Loucy (cell line): ENCODE measurements at regions not wholly inside any gene's neighbourhood (a gene's known extent, or its start where the extent isn't known, plus 50 kb on each side); places are given as distances from the start of the nearest gene placed in this dataset.

ENCODE experiments used
- H2AFZ ChIP-seq: fragments of 200-600 bp; sonication (generic); 2 replicates; pipeline ENCODE4 v1.6.0; 2016; ENCODE audit warnings: antibody characterized with exemption, mild to moderate bottlenecking, low read length, moderate library complexity
- H3F3A ChIP-seq: fragments of 200-600 bp; 2 replicates; pipeline ENCODE4 v1.6.0; 2016; ENCODE audit warnings: antibody characterized with exemption, low read depth, mild to moderate bottlenecking
- H3K27me3 ChIP-seq: fragments of 200-600 bp; sonication (generic); 2 replicates; pipeline ENCODE4 v1.6.1; 2014; ENCODE audit warnings: low read length, mild to moderate bottlenecking; ENCODE audit not compliant: insufficient read depth, poor library complexity, severe bottlenecking
- H3K36me3 ChIP-seq: fragments of 200-600 bp; sonication (generic); 2 replicates; pipeline ENCODE4 v1.6.1; 2016; ENCODE audit warnings: low read length; ENCODE audit not compliant: insufficient read depth
- H3K4me1 ChIP-seq: fragments of 200-600 bp; sonication (generic); 2 replicates; pipeline ENCODE4 v1.5.1; 2014; ENCODE audit warnings: low read length, mild to moderate bottlenecking; ENCODE audit not compliant: insufficient read depth, poor library complexity, severe bottlenecking
- H3K4me2 ChIP-seq: fragments of 200-600 bp; sonication (generic); 2 replicates; pipeline ENCODE4 v1.6.0; 2014; ENCODE audit warnings: antibody characterized with exemption, low read length, low read depth, mild to moderate bottlenecking; ENCODE audit not compliant: poor library complexity, severe bottlenecking
- H3K4me3 ChIP-seq: fragments of 200-600 bp; sonication (generic); 2 replicates; pipeline ENCODE4 v1.5.1; 2014; ENCODE audit warnings: low read length, mild to moderate bottlenecking, mixed read lengths; ENCODE audit not compliant: poor library complexity, severe bottlenecking
- H3K79me2 ChIP-seq: fragments of 200-600 bp; sonication (generic); 2 replicates; pipeline ENCODE4 v1.6.1; 2014; ENCODE audit warnings: low read length; ENCODE audit not compliant: insufficient read depth
- H3K9ac ChIP-seq: fragments of 200-600 bp; sonication (generic); 2 replicates; pipeline ENCODE4 v1.6.0; 2014; ENCODE audit warnings: mild to moderate bottlenecking, low read depth, low read length, moderate library complexity; ENCODE audit not compliant: poor library complexity, severe bottlenecking
- H3K9me2 ChIP-seq: fragments of 200-600 bp; sonication (generic); replicated peaks from 2 replicates; pipeline ENCODE4 v1.6.1; 2016; ENCODE audit warnings: low read depth, low read length, mixed read lengths
- H3K9me3 ChIP-seq: fragments of 200-600 bp; sonication (generic); 2 replicates; pipeline ENCODE4 v1.6.1; 2014; ENCODE audit warnings: mild to moderate bottlenecking, antibody characterized with exemption, low read length, low read depth; ENCODE audit not compliant: insufficient read depth
- H4K20me1 ChIP-seq: fragments of 200-600 bp; sonication (generic); 2 replicates; pipeline ENCODE4 v1.6.0; 2014; ENCODE audit warnings: antibody characterized with exemption, low read length, mild to moderate bottlenecking; ENCODE audit not compliant: insufficient read depth, poor library complexity, severe bottlenecking
- EZH2phosphoT487 ChIP-seq: fragments of 200-600 bp; IDR thresholded peaks from 2 replicates; pipeline ENCODE4 v1.6.1; 2018; ENCODE audit warnings: antibody characterized with exemption, mild to moderate bottlenecking, moderate library complexity, borderline replicate concordance
- TF ChIP-seq, protein P1 (sequence below): fragments of 200-600 bp; sonication (generic); conservative IDR thresholded peaks from 2 replicates; pipeline ENCODE4 v1.5.1; 2014; ENCODE audit warnings: mild to moderate bottlenecking, antibody characterized with exemption, low read length

DNA sequence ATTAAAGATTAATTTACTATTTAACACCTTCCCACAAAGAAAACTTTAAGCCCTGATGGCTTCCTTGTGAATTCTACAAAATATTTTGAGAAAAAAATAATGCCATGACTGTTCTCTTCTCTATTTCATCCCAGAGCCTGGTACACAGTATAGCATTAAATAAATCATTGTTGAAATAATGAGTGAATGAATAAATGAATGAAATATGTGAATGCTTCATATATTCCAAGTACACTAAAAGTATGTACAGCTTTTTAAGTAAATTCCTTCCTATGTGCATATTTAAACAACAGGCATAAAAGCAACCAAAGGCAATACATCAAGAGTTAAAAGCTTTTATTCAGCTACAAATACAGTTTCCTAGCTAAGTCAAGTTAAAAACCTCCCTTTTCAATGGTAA lies 144.9 kb upstream of the CCDC196 start:
- no peaks in the 10 kb centered on the region for H3K9me3 ChIP-seq
- no peak overlapping the region for H2AFZ ChIP-seq
- H3F3A ChIP-seq = no peaks in the 10 kb centered on the region
- no peak overlapping the region for H3K4me2 ChIP-seq
- no peak overlapping the region for H3K4me3 ChIP-seq
- no peaks in the 10 kb centered on the region for H3K36me3 ChIP-seq
- H4K20me1 ChIP-seq = no peaks in the 10 kb centered on the region
- no peak for TF ChIP-seq EZH2phosphoT487
- TF ChIP-seq, protein P1, sequence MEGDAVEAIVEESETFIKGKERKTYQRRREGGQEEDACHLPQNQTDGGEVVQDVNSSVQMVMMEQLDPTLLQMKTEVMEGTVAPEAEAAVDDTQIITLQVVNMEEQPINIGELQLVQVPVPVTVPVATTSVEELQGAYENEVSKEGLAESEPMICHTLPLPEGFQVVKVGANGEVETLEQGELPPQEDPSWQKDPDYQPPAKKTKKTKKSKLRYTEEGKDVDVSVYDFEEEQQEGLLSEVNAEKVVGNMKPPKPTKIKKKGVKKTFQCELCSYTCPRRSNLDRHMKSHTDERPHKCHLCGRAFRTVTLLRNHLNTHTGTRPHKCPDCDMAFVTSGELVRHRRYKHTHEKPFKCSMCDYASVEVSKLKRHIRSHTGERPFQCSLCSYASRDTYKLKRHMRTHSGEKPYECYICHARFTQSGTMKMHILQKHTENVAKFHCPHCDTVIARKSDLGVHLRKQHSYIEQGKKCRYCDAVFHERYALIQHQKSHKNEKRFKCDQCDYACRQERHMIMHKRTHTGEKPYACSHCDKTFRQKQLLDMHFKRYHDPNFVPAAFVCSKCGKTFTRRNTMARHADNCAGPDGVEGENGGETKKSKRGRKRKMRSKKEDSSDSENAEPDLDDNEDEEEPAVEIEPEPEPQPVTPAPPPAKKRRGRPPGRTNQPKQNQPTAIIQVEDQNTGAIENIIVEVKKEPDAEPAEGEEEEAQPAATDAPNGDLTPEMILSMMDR = no peak
- no peaks in the 10 kb centered on the region for H3K4me1 ChIP-seq
- H3K79me2 ChIP-seq = no peaks in the 10 kb centered on the region
- no peaks in the 10 kb centered on the region for H3K9me2 ChIP-seq
- no peak overlapping the region for H3K9ac ChIP-seq
- no peaks in the 10 kb centered on the region for H3K27me3 ChIP-seq

DNA sequence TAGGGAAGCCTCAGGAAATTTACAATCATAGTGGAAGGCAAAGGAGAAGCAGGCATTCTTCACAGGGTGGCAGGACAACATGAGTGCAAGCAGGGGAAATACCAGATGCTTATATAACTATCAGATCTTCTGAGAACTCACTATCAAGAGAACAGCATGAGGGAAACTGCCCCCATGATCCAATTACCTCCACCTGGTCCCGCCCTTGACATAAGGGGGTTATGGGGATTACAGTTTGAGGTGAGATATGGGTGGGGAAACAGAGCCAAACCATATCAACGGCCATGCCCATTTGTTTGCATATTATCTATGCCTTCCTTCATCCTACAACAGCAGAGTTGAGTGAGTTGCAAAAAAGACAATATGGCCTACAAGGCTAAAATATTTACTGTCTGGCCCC lies 140.2 kb upstream of the CCDC196 start:
- H3K9me2 ChIP-seq = no peaks in the 10 kb centered on the region
- no peaks in the 10 kb centered on the region for H3K79me2 ChIP-seq
- TF ChIP-seq, protein P1 = no peak
- no peak for TF ChIP-seq EZH2phosphoT487
- H3K36me3 ChIP-seq = no peaks in the 10 kb centered on the region
- H3K27me3 ChIP-seq = no peaks in the 10 kb centered on the region
- H3K4me3 ChIP-seq = no peak overlapping the region
- no peaks in the 10 kb centered on the region for H4K20me1 ChIP-seq
- no peaks in the 10 kb centered on the region for H3K4me1 ChIP-seq
- H3K9me3 ChIP-seq = peaks cover 4% of the 10 kb centered on the region; the same call in 1 of the 2 replicates
- no peak overlapping the region for H3K9ac ChIP-seq
- no peaks in the 10 kb centered on the region for H3F3A ChIP-seq
- no peak overlapping the region for H3K4me2 ChIP-seq
- no peak overlapping the region for H2AFZ ChIP-seq

DNA sequence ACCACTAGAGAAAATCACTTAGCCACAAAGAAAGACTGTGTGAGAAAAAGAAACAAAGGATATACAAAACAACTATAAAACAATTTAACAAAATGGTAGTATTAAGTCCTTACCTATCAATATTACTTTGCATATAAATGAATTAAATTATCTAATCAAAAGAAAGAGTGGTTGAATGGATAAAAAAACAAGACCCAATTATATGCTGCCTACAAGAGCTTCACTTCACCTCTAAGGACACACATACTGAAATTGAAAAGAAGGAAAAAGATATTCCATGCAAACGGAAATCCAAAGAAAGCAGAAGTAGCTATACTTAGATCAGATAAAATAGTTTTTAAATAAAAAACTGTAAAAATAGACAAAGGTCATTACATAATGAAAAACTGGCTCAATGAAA lies 134.9 kb upstream of the CCDC196 start:
- Histone ChIP-seq H3K4me1 (no peaks in the 10 kb centered on the region), H2AFZ (no peak overlapping the region)

More for the DNA sequence above, 134.9 kb upstream of the CCDC196 start:
- Histone ChIP-seq H3F3A (no peaks in the 10 kb centered on the region), H3K36me3 (no peaks in the 10 kb centered on the region), H3K9ac (no peak overlapping the region), H3K9me3 (peaks cover 8% of the 10 kb centered on the region), H4K20me1 (no peaks in the 10 kb centered on the region), H3K27me3 (no peaks in the 10 kb centered on the region), H3K9me2 (no peaks in the 10 kb centered on the region), H3K4me2 (no peak overlapping the region), H3K79me2 (no peaks in the 10 kb centered on the region), H3K4me3 (no peak overlapping the region)
- TF ChIP-seq EZH2phosphoT487 = no peak
- TF ChIP-seq, protein P1 = no peak
